HK-2 (cell line): ENCODE measurements at regions not wholly inside any gene's neighbourhood (a gene's known extent, or its start where the extent isn't known, plus 50 kb on each side); places are given as distances from the start of the nearest gene placed in this dataset.

Experiments
- DNase-seq: peaks from one replicate; pipeline ENCODE4 v3.0.0-alpha.2; 2018; ENCODE audit not compliant: unreplicated experiment

DNA sequence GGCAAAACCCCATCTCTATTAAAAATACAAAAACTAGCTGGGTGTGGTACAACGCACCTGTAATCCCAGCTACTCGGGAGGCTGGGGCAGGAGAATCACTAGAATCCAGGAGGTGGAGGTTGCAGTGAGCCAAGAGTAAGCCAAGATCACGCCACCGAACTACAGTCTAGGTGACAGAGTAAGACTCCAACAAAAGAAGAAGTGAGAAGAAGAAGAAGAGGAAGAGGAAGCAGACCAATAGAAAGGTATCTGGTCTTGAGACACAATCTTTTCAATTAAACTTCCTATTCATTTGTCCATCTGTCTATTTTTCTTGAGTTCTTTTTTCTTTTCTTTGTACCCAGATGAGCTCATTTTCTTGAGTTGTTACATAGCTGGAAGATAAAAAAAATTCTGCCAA lies 55.7 kb upstream of the ACADM start:
- no peak for DNase-seq

DNA sequence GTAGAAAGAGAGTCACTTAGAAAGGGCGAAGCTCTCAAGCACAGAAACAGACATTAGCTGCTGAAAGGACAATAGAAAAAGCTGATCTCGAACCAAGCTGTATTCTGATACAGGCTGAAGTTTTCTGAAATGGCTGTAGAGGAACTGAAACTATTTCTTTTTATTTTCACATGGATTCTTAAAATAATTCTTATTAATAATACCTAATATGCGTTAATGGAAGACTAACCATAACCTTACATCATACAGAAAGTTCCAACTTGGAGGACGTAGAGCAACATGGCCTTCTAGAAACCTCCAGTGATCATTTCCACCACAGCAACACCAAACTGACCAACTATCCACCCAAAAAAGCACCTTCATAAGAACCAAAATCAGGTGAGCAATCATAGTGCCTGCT lies 52.8 kb upstream of the ACADM start:
- no peak for DNase-seq

DNA sequence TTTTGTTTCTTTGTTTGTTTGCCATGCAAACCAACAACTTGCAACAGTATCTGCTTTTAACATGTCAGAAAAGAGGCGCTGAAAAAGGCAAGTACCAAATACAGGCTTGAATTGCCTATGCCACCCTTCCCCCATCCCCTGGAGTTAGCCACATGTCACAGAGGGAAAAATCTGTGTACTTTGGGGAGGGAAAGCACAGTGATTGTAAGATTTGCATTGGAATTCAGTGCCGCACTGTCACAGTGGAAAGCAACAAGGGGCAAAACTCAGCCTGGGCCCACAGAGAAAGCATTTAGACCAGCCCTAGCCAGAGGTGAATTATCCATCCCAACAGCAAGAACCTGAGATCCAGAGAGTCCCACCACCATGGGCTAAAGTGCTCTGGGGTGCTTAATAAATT lies 52.4 kb upstream of the ACADM start:
- no peak for DNase-seq

DNA sequence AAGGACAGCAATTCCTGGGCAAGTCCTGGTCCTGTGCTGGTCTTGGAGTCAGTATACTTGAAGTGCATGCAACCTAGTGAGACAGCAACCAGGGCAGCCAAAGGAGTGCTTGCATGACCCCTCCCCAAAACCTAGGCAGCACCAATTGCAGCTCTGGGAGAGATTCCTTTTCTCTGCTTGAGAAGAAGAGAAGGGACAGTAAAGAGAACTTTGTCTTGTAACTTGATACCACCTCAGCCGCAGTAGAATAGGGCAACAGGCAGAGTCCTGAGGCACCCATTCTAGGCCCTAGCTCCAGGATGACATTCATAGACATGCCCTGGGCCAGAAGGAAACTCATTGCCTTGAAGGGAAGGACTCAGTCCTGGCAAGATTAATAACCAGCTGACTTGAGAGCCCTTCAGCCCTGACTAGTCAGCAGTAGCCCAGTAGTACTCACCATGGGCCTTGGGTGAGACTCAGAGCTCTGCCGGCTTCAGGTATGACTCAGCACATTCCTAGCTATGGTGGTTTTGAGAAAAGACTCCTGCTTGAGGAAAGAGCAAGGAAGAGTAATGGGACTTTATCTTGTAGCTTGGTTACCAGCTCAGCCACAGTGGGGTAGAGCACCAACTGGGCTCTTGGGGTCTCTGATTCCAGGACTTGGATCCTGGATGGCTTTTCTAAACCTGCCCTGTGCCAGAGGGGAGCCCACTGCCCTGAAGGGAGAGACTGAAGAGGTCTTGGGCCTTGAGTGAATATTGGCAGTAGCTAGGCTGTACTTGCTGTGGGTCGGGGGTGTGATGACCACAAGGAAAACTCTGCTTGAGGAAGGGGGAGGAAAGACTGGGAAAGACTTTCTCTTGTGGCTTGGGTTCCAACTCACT lies 51.7 kb upstream of the ACADM start:
- DNase-seq: peak; percentile 69

DNA sequence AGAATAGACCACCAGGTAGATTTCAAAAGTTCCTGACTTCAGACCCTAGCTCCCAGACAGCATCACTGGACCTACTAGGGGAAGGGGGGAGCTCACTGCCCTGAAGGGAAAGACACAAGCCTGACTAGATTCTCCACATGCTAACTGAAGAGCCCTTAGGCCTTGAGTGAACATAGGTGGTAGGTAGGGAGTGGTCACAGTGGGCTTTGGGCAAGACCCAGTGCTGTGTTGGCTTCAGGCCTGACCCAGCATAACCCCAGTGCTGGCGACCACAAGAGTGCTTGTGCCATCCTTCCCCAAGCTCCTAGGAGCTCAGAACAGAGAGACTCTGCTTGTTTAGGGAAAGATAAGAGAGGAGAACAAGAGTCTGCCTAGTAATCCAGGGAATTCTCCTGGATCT lies 51.1 kb upstream of the ACADM start:
- no peak for DNase-seq

DNA sequence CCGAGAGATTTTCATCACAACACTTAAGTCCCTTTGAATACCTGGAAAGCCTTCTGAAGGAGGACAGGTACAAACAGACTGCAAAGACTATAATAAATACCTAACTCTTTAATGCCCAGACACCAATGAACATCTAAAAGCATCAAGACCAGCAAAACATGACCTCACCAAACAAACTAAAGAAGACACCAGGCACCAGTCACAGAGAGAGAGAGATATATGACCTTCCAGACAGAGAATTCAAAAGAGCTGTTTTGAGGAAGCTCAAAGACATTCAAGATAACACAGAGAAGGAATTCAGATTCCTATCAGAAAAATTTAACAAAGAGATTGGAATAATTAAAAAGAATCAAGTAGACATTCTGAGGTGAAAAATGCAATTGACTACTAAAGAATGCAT lies 50.6 kb upstream of the ACADM start:
- DNase-seq: no peak
